Stomach (tissue), 8 donors: ENCODE measurements at regions not wholly inside any gene's neighbourhood (a gene's known extent, or its start where the extent isn't known, plus 50 kb on each side); places are given as distances from the start of the nearest gene placed in this dataset.

Experiments used
- DNase-seq, 2 donors: peaks; one replicate each; pipeline versions ENCODE4 v3.0.0 to v3.0.0-alpha.2; 2013 to 2019
- H3K27ac ChIP-seq, 5 donors: fragments of 200-600 bp in 4 of 5; sonication (generic) in 4 of 5; one replicate each; pipeline ENCODE4 v1.5.1; 2013 to 2019; ENCODE audit warnings: mild to moderate bottlenecking in 1 of 5, moderate library complexity in 1 of 5
- H3K27me3 ChIP-seq, 3 donors: fragments of 200-600 bp; sonication (generic); one replicate each; pipeline ENCODE4 v1.5.1; 2017 to 2019; ENCODE audit warnings: mixed run types in 1 of 3
- H3K36me3 ChIP-seq, 4 donors: fragments of 200-600 bp; sonication (generic); 1 replicate in 3 of 4; 2 replicates in 1 of 4; pipeline ENCODE4 v1.5.1; 2016 to 2019
- H3K4me1 ChIP-seq, 4 donors: fragments of 200-600 bp; sonication (generic); one replicate each; pipeline ENCODE4 v1.5.1; 2016 to 2019
- H3K4me3 ChIP-seq, 4 donors: fragments of 200-600 bp; sonication (generic) in 3 of 4; one replicate each; pipeline ENCODE4 v1.5.1; 2016 to 2019; ENCODE audit warnings: mild to moderate bottlenecking in 1 of 4
- H3K9me3 ChIP-seq, 4 donors: fragments of 200-600 bp; sonication (generic); one replicate each; pipeline ENCODE4 v1.5.1; 2016 to 2019
- EP300 ChIP-seq: sonication (generic); formaldehyde crosslinking; IDR thresholded peaks from one replicate; pipeline ENCODE4 v1.6.1; 2017; ENCODE audit warnings: antibody characterized with exemption
- POLR2A ChIP-seq, 4 donors: fragments of 450-650 bp; IDR thresholded peaks; one replicate each; pipeline ENCODE4 v1.6.1; 2016; ENCODE audit warnings: antibody characterized with exemption in 4 of 4, control low read depth in 2 of 4, mild to moderate bottlenecking in 1 of 4, moderate library complexity in 1 of 4
- POLR2AphosphoS5 ChIP-seq, 3 donors: sonication (generic); formaldehyde crosslinking; IDR thresholded peaks; one replicate each; pipeline ENCODE4 v1.6.1; 2016; ENCODE audit warnings: antibody characterized with exemption in 3 of 3
- whole genome bisulfite sequencing, 5 donors: extraction: QIAGEN DNeasy Blood & Tissue Kit in 3 of 5; methylation state at CpG; one replicate each; pipeline versions ENCODE4 v1.1.5 to v1.1.7; 2013 to 2018; 5-methylcytosine and 5-hydroxymethylcytosine counted together
- intact Hi-C: fragments of 100-400 bp; cut with DNase I; formaldehyde crosslinking; loops from one replicate; pipeline ENCODE4 v1.15.1; 2023; ENCODE audit warnings: low total_unique reads
- TF ChIP-seq, protein P1 (sequence below), 7 experiments: fragments of 450-650 bp in 4 of 7; fragments of 200-600 bp in 3 of 7; sonication (generic) in 3 of 7; IDR thresholded peaks; one replicate each; pipeline ENCODE4 v1.5.1; 2016 to 2019; ENCODE audit warnings: antibody characterized with exemption in 7 of 7, control low read depth in 2 of 7, mild to moderate bottlenecking in 1 of 7
- donor health status: healthy with polysubstance abuse.
- donor health status: Bipolar disorder and iron deficiency.
- donor health status: healthy.

GRCh38 chr16:5681966-5682365 is 584.4 kb upstream of the EEF2KMT start:
- intact Hi-C loops: no loop called here
- Histone ChIP-seq H3K9me3 (peaks cover 0 to 5% (median 0%) of the 10 kb centered on the region in 4 donors), H3K4me3 (no peak overlapping the region), H3K36me3 (no peaks in the 10 kb centered on the region), H3K27me3 (no peaks in the 10 kb centered on the region), H3K27ac (no peak overlapping the region), H3K4me1 (no peaks in the 10 kb centered on the region)
- DNase-seq: no peak
- TF ChIP-seq, protein P1, sequence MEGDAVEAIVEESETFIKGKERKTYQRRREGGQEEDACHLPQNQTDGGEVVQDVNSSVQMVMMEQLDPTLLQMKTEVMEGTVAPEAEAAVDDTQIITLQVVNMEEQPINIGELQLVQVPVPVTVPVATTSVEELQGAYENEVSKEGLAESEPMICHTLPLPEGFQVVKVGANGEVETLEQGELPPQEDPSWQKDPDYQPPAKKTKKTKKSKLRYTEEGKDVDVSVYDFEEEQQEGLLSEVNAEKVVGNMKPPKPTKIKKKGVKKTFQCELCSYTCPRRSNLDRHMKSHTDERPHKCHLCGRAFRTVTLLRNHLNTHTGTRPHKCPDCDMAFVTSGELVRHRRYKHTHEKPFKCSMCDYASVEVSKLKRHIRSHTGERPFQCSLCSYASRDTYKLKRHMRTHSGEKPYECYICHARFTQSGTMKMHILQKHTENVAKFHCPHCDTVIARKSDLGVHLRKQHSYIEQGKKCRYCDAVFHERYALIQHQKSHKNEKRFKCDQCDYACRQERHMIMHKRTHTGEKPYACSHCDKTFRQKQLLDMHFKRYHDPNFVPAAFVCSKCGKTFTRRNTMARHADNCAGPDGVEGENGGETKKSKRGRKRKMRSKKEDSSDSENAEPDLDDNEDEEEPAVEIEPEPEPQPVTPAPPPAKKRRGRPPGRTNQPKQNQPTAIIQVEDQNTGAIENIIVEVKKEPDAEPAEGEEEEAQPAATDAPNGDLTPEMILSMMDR (IDR thresholded peaks at IDR 0.05): no peak
- TF ChIP-seq POLR2A (IDR thresholded peaks at IDR 0.05) (no peak), POLR2AphosphoS5 (IDR thresholded peaks at IDR 0.05) (no peak), EP300 (no peak)
- 87 to 98% (median 95%) methylated on average over 3 of the region's 3 CpGs for whole genome bisulfite sequencing, 5 donors

- Histone ChIP-seq H3K4me1 (no peaks in the 10 kb centered on the region), H3K9me3 (peaks cover 0 to 5% (median 0%) of the 10 kb centered on the region in 4 donors), H3K27ac (no peak overlapping the region), H3K27me3 (peaks cover 0 to under 1% (median 0%) of the 10 kb centered on the region in 3 donors), H3K4me3 (no peak overlapping the region), H3K36me3 (no peaks in the 10 kb centered on the region)
- intact Hi-C loops: no loop called here
- DNase-seq: peak in 1 of 2 donors; percentile 9
- TF ChIP-seq POLR2AphosphoS5 (IDR thresholded peaks at IDR 0.05) (no peak), EP300 (no peak), POLR2A (IDR thresholded peaks at IDR 0.05) (no peak)
- TF ChIP-seq, protein P1 (IDR thresholded peaks at IDR 0.05): no peak
- WGBS, 5 donors: 17 to 23% (median 20%) methylated on average over 7 of the region's 7 CpGs
Measured at GRCh38 chr16:5678371-5678770, 580.8 kb upstream of the EEF2KMT start.

DNA sequence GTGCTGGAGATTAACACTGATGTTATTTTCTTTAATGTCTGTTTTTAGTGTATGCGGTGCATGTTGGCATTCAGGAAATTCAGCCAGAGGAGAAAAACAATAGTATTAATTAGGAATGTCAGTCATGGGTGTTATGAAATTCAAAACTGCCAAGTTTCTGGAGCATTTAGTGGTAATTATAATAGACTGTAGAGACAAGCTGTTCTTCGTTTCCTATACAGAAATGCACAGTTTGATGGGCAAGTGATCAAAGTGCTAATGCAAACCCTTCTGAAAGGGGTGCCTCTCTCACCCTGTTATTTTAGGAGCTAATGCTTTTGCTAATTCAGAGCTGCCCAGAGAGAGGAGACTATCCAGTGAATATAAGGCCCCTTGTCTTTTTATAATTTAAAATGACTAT is 573.8 kb upstream of the EEF2KMT start:
- Histone ChIP-seq H3K4me3 (no peak overlapping the region), H3K9me3 (peaks cover 0 to 4% (median 2%) of the 10 kb centered on the region in 4 donors), H3K27me3 (peaks cover 0 to 5% (median 0%) of the 10 kb centered on the region in 3 donors), H3K27ac (no peak overlapping the region), H3K36me3 (no peaks in the 10 kb centered on the region), H3K4me1 (no peaks in the 10 kb centered on the region)
- WGBS, 5 donors: 62 to 79% (median 64%) methylated on average over 2 of the region's 2 CpGs
- TF ChIP-seq POLR2AphosphoS5 (IDR thresholded peaks at IDR 0.05) (no peak), POLR2A (IDR thresholded peaks at IDR 0.05) (no peak), EP300 (no peak)
- TF ChIP-seq, protein P1 (IDR thresholded peaks at IDR 0.05): no peak
- no peak for DNase-seq
- intact Hi-C loops: no loop called here

DNA sequence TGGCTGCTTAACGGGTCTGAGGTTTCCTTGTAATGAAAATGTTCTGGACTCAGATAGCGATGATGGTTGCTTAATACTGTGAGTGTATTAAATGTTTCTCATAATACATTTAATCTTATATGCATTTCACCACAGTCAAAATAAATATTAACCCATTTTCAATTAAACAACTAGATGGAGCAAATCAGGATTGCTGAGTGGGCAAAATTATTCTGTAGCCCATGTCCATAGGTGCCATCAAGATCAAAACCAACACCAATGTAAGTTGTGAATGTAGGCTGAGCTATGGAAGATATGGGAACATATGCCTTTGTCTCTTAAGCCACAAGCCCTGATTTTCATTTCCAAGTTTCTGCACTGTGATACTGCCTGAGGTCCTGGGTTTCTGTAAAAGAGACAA is 572.6 kb upstream of the EEF2KMT start:
- intact Hi-C loops: no loop called here
- TF ChIP-seq EP300: no peak
- TF ChIP-seq, protein P1 (IDR thresholded peaks at IDR 0.05): no peak
- TF ChIP-seq POLR2AphosphoS5 (IDR thresholded peaks at IDR 0.05): no peak
- no peak for TF ChIP-seq POLR2A (IDR thresholded peaks at IDR 0.05)
- Histone ChIP-seq H3K27me3 (peaks cover 0 to 5% (median 0%) of the 10 kb centered on the region in 3 donors), H3K4me1 (no peaks in the 10 kb centered on the region), H3K36me3 (no peaks in the 10 kb centered on the region), H3K27ac (no peak overlapping the region), H3K4me3 (no peak overlapping the region), H3K9me3 (peaks cover 0 to 4% (median 2%) of the 10 kb centered on the region in 4 donors)
- DNase-seq: no peak
- 19 to 70% (median 60%) methylated on average over 2 of the region's 2 CpGs for WGBS, 5 donors
